ENCODE measurements at regions not wholly inside any gene's neighbourhood (a gene's known extent, or its start where the extent isn't known, plus 50 kb on each side); places are given as distances from the start of the nearest gene placed in this dataset.

DNA sequence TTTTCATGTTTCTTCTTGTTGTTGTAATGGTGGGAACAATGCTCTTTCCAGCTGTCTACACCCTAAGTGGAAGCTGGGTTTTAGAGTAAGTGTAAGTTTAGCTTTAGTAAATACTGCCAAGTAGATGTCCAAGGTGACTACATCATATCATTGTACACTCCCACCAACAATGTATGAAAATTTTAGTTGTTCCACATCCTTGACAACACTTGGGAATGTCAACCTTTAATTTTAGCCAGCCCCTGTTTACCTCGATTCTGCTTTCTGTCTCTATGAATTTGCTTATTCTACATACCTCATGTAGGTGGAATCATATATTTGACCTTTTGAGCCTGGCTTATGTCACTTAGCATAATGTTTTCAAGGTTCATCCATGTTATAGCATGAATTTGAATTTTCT is 93.0 kb downstream of the MTPAP start:
- DNase-seq: no peak

GRCh38 chr10:30254926-30255325 is 94.2 kb downstream of the MTPAP start:
- no peak for DNase-seq

DNA sequence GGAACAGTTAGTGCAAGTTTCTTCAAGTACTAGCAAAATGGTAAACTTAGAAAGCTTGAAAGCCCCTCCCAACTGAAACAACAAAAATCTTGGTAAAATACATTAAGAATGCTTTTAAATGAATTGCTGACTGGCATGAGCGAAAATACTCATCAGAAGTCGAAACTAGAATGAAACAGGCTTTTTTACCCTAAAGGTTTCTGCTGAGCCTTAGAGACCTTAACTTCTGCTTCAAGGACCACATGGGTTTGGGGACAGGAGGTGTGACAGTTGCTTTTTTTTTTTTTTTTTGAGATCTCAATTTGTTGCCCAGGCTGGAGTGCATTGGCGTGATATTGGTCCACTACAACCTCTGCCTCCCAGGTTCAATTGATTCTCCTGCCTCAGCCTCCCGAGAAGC is 100.3 kb downstream of the MTPAP start:
- no peak for DNase-seq

- no peak for DNase-seq
Measured at GRCh38 chr10:30247704-30248103, 101.4 kb downstream of the MTPAP start.

GRCh38 chr10:30241422-30242110 is 107.5 kb downstream of the MTPAP start:
- DNase-seq: no peak

- no peak for DNase-seq
Measured at GRCh38 chr10:30238836-30239235, 110.2 kb downstream of the MTPAP start.

GRCh38 chr10:30233186-30233959 is 115.7 kb downstream of the MTPAP start:
- no peak for DNase-seq

DNA sequence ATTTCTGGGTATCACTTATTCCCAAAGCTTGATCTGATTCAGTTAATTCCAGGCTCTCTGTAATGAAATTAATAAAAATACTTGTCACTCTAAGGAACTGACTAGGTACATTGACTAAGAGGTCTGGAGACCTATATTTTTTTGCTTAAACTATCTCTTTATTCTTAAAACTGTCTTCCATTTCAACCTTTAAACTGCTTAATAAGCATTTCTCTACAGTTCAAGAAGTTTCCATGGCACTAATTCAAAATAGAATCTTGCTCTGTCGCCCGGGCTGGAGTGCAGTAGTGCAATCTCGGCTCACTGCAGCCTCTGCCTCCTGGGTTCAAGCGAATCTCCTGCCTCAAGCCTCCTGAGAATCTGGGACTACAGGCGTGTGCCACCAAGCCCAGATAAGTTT is 117.4 kb downstream of the MTPAP start:
- DNase-seq: no peak

- no peak for DNase-seq
Measured at GRCh38 chr10:30231071-30231652, 117.9 kb downstream of the MTPAP start.

DNA sequence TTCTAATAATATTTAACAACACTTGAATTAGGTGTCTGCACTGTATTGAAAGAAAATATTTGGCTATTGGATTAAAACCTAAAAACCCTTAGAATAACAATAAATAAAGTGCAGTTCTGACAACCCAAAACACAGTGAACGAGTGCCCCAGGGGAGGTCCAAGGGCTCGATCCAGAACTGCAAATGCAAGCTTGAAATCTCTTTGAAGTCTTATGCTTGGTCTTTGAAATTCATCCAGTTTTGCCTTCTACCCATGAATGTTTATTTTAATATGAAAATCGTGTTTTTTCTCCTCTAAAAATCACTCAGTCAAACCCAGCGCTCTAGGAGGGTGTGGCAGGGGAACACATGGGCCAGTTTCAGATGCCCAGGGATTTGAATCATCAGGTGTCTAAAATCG is 119.5 kb downstream of the MTPAP start:
- DNase-seq: no peak

DNA sequence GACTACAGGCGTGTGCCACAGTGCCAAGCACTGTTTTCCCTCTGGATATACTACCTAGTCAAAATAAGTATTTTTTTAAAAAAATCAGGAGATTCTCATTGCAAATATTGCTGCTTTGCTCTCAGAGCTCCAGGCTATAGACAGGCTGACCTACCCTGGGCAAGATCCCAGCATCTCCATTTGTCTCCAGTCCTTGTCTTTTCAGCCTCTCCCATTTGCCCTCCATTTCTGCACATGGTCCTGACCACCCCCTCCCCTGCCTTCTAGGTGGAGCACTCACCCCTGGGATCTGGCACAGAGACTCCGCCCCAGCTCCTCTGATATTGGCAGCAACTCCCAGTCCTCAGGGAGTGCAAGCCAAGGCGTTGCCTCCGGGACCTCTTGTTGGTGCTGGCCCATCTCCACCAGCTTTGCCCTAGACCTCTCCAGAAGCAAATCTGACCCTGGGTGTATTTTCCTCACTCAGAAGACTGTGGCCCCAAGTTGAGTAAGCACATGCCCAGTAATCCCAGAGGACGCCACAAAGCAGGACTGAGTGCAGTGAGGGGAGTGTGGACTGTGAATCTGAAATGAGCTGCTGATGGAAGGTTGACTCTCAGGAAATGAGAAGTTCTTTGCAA is 120.6 kb downstream of the MTPAP start:
- DNase-seq: no peak

DNA sequence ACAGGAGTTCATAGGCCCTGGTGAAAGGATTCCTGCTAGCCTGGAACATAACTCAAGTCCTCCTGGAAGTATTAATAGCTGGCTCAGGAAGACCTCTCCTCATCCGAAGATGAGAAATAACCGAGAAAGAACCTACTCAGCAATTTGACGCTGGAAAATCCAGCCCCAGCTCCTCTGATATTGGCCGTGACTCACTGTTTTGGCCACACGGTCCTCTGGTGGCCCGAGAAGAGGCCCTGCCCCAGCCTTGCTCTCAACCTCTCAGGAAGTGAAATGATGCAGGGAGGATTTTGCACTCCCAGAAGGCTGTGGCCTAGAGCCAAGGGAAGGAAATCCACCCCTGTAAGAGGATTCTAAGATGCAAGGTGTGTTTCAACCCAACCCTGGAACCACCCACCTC is 121.6 kb downstream of the MTPAP start:
- DNase-seq: no peak

- DNase-seq: peak in 29 of 56 donors; percentile 3 to 58 (median 20)
Measured at GRCh38 chr10:30219971-30220751, 128.9 kb downstream of the MTPAP start.

- DNase-seq: no peak
Measured at GRCh38 chr10:30216821-30217220, 132.3 kb downstream of the MTPAP start.

GRCh38 chr10:30215623-30216022 is 133.5 kb downstream of the MTPAP start:
- DNase-seq: no peak

- no peak for DNase-seq
Measured at GRCh38 chr10:30215141-30215540, 133.9 kb downstream of the MTPAP start.

DNA sequence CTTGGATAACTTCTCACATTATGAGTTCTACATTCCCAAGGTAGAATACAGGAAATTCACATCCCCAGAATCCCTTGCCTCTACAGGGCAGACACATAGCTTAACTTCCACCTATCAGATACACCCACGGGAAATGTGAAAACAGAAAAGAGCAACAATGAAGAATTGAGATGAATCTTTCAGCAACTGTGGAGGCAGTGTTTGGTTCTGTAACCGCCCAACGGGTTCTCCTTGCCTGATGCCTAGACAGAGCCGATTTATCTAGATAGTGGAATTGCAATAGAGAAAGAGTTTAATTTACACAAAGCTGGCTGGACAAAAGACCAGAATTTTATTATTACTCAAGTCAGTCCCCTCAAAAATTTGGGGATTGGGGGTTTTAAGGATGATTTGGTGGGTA is 138.8 kb downstream of the MTPAP start:
- no peak for DNase-seq

DNA sequence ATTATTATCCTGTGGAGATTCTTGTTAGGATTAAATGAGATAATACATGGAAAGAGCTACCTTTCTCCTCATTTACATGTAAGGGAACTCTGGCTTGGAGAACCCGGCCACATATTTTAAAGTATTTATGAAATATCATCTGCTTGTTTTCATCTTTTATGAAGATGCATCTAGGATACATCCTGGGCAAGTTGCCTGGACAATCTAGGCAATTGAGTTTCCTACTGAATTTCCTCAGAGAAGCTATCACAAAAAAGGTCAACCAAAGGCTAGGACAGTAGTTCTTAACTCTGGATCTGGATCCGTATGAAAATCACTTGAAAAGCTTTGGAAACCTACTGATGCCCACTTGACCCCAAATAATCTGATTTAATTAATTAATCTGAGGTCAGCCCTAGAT is 140.7 kb downstream of the MTPAP start:
- no peak for DNase-seq

DNA sequence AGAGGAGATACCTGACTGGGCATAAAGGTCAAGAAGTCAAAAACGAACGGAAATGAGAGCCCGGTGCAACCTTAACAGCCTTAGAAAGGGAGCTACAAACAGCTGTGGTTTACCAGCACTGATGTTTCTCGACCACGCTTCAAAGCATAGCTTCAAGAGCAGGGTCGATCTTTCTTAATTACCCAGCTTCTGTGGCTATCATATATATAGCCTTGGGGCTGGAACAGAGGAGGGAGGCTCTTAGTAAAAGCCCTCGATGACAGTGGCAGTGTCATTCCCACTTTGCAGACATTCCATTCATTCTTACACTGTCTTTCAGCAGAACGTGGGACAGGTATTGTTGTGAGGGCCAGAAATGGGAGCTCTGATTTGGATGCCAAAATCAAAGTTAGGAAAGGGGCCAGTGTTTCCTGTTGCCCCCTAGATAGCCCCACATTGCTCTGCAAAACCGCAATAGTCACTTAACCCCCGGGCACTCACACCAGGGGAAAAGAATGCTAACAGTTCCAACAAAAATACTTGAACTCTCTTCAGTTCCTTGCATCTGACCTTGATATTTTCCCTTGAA is 141.5 kb downstream of the MTPAP start:
- no peak for DNase-seq

- no peak for DNase-seq
Measured at GRCh38 chr10:30200017-30200415, 140.6 kb upstream of the JCAD start.

DNA sequence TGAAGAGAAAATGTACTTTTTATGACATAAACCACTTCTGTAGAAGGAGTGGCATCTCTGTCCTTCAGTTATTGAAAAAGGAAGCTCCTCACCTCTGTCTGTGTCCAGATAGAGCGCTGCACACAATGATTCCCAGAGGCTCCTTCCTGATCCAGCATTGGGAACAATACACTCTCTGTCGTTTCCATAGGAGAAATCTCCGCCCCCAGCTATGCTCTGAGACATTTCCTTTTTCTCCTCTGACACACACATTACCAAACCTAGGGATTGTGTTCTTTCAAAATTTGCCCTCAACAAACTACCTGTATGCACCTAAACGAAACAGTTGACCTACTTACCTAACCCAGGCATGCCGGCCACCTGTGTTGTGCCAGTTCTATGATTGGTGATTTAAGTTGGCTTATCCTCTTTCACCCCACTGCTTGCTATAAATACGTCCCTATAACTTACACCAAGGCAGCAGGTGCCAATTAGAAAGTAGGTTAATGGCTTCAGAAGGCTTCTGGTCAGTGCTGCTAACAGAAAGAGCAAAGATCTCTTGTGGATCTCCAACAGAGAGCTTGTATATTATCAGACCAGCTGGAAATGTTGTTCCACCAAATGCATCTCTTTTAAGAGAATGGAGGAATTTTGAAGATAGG is 140.1 kb upstream of the JCAD start:
- no peak for DNase-seq
